HUES48 (cell line): ENCODE measurements at regions not wholly inside any gene's neighbourhood (a gene's known extent, or its start where the extent isn't known, plus 50 kb on each side); places are given as distances from the start of the nearest gene placed in this dataset.

ENCODE experiments used
- H3K27ac ChIP-seq: one replicate; pipeline ENCODE4 v1.7.0; 2013; ENCODE audit warnings: low read depth, low read length, inconsistent platforms
- H3K27me3 ChIP-seq: 2 replicates; pipeline ENCODE4 v1.6.1; 2013; ENCODE audit warnings: mild to moderate bottlenecking, low read length; ENCODE audit not compliant: control insufficient read depth, insufficient read depth
- H3K36me3 ChIP-seq: 2 replicates; pipeline ENCODE4 v1.6.1; 2013; ENCODE audit warnings: low read length; ENCODE audit not compliant: control insufficient read depth, insufficient read depth
- H3K4me1 ChIP-seq: 2 replicates; pipeline ENCODE4 v1.6.1; 2013; ENCODE audit warnings: mild to moderate bottlenecking, low read length; ENCODE audit not compliant: control insufficient read depth, insufficient read depth
- H3K4me3 ChIP-seq: 2 replicates; pipeline ENCODE4 v1.5.1; 2013; ENCODE audit warnings: mild to moderate bottlenecking, low read depth, low read length
- H3K9ac ChIP-seq: 2 replicates; pipeline ENCODE4 v1.6.1; 2013; ENCODE audit warnings: mild to moderate bottlenecking, low read depth, low read length, moderate library complexity
- H3K9me3 ChIP-seq: 2 replicates; pipeline ENCODE4 v1.6.1; 2013; ENCODE audit warnings: low read length; ENCODE audit not compliant: control insufficient read depth, insufficient read depth

DNA sequence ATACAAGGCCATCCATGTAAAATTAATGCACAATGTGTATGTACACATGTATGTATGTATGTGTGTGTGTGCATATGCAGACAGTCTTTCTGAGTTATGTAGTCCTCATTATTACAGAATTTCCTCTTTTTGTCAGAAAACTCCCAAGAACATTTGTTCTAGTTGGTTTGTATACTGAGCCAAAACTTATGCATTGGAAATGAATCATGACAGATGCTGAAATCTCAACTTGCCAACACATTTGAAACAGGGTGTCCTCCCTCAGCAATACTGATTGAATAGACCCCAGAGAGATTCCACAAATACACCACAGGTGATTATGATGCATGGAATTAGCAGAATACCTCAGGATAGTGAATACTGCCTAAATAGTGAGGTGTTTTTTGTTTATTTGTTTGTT lies 472.9 kb upstream of the PCDH15 start:
- Histone ChIP-seq H3K9me3 (no peaks in the 10 kb centered on the region), H3K4me1 (no peaks in the 10 kb centered on the region), H3K36me3 (no peaks in the 10 kb centered on the region), H3K9ac (no peak overlapping the region), H3K27ac (no peak overlapping the region), H3K4me3 (no peak overlapping the region), H3K27me3 (no peaks in the 10 kb centered on the region)

GRCh38 chr10:55272886-55273285 lies 471.9 kb upstream of the PCDH15 start:
- no peaks in the 10 kb centered on the region for H3K27me3 ChIP-seq
- no peaks in the 10 kb centered on the region for H3K36me3 ChIP-seq
- H3K4me3 ChIP-seq, result no peak overlapping the region
- no peak overlapping the region for H3K27ac ChIP-seq
- no peak overlapping the region for H3K9ac ChIP-seq
- H3K9me3 ChIP-seq, result no peaks in the 10 kb centered on the region
- no peaks in the 10 kb centered on the region for H3K4me1 ChIP-seq

DNA sequence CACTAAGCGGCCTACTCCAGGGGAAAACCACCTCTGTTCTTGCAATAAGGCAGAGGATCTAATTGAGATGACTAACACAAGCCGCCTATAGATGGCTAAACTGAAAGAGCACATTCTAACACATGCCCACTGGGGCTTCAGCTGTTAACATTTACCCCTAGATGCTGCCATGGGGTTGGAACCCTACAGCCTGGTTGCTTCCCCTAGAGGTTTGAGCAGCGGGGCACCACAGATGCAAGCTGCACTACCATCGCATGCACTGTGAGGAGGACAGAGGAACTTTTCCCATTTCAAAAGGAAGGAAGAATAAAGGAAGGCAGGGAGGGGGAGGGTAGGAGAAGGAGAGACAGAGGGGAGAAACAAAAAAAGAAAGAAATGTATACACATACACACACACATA lies 465.8 kb upstream of the PCDH15 start:
- Histone ChIP-seq H3K27ac (no peak overlapping the region), H3K9ac (no peak overlapping the region), H3K27me3 (no peaks in the 10 kb centered on the region), H3K4me1 (peaks cover 18% of the 10 kb centered on the region), H3K4me3 (no peak overlapping the region), H3K9me3 (no peaks in the 10 kb centered on the region), H3K36me3 (no peaks in the 10 kb centered on the region)

- no peak overlapping the region for H3K4me3 ChIP-seq
- no peak overlapping the region for H3K27ac ChIP-seq
- H3K36me3 ChIP-seq, result no peaks in the 10 kb centered on the region
- H3K9ac ChIP-seq, result no peak overlapping the region
- no peaks in the 10 kb centered on the region for H3K9me3 ChIP-seq
- peaks cover 32% of the 10 kb centered on the region for H3K4me1 ChIP-seq
- no peaks in the 10 kb centered on the region for H3K27me3 ChIP-seq
These were observed 462.3 kb upstream of the PCDH15 start for GRCh38 chr10:55263327-55263726.

GRCh38 chr10:55242544-55242943 lies 441.5 kb upstream of the PCDH15 start:
- Histone ChIP-seq H3K9me3 (no peaks in the 10 kb centered on the region), H3K9ac (no peak overlapping the region), H3K27me3 (no peaks in the 10 kb centered on the region), H3K27ac (no peak overlapping the region), H3K4me3 (no peak overlapping the region), H3K4me1 (peaks cover 14% of the 10 kb centered on the region; the same call in 1 of the 2 replicates), H3K36me3 (no peaks in the 10 kb centered on the region)

DNA sequence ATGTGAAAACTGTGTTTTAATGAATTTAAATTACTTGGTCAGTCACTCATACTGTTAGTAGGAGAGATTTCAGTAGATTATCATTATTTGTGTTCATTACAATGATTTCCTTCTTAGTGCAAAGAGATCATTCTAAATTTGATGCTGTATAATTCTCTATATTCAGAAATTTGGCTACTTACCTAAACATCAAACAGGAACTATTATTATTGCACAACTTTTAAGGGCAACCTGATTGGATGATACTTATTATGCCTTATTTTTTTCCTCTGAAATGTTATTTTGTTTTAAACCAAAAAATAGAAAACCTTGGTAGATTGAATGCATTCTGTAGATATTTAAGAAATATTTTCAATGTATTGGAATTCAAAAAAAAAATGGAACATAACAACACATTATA lies 436.4 kb upstream of the PCDH15 start:
- H3K36me3 ChIP-seq, result no peaks in the 10 kb centered on the region
- H3K27ac ChIP-seq, result no peak overlapping the region

GRCh38 chr10:55233505-55233904 lies 432.5 kb upstream of the PCDH15 start:
- Histone ChIP-seq H3K4me1 (peaks cover 4% of the 10 kb centered on the region), H3K36me3 (no peaks in the 10 kb centered on the region)

More for the DNA sequence above, 436.4 kb upstream of the PCDH15 start:
- no peak overlapping the region for H3K4me3 ChIP-seq
- no peak overlapping the region for H3K9ac ChIP-seq
- no peaks in the 10 kb centered on the region for H3K9me3 ChIP-seq
- H3K4me1 ChIP-seq, result peaks cover 11% of the 10 kb centered on the region; the same call in 1 of the 2 replicates
- H3K27me3 ChIP-seq, result no peaks in the 10 kb centered on the region

DNA sequence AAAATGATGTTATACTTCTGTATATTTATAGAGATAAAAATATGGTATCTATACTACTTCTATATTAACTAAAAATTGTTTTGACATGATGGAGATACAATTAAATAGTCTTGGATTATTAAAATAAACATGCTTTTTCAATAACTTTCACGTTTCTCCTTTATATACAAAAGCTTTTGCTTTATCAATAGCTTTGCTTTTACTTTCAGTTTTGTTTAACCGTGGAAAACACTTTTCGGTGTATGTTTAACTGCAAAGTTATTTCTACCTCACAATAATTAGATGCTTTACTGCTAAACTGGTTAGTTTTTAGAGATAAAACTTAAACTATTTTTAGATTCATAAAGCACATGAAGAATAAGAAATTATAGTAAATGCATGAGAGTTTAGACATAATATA lies 432.1 kb upstream of the PCDH15 start:
- Histone ChIP-seq H3K36me3 (no peaks in the 10 kb centered on the region), H3K9me3 (no peaks in the 10 kb centered on the region), H3K27ac (no peak overlapping the region), H3K4me1 (peaks cover 4% of the 10 kb centered on the region), H3K27me3 (no peaks in the 10 kb centered on the region), H3K9ac (no peak overlapping the region), H3K4me3 (no peak overlapping the region)

More at GRCh38 chr10:55233505-55233904, 432.5 kb upstream of the PCDH15 start:
- Histone ChIP-seq H3K4me3 (no peak overlapping the region), H3K9ac (no peak overlapping the region), H3K9me3 (no peaks in the 10 kb centered on the region), H3K27me3 (no peaks in the 10 kb centered on the region), H3K27ac (no peak overlapping the region)

DNA sequence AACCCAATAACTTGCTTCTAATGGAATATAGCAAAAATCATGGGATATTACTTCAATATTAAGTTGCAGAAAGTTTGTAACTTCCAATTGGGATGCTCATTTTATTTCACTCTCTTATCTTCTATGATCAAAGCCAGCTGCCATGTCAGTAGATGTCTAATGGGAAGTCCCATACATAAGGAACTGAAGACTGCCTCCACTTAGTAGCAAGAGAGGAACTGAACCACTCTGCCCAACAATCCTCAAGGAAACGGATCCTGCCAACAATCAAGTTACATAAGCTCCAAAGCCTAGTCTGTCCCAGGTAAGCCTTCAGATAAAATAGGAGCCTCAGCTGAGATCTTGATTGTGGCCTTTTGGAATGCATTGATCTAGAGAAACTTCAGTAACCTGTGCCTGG lies 431.5 kb upstream of the PCDH15 start:
- Histone ChIP-seq H3K9me3 (no peaks in the 10 kb centered on the region), H3K27me3 (no peaks in the 10 kb centered on the region), H3K4me1 (peaks cover 4% of the 10 kb centered on the region), H3K36me3 (no peaks in the 10 kb centered on the region), H3K27ac (no peak overlapping the region), H3K4me3 (no peak overlapping the region), H3K9ac (no peak overlapping the region)

DNA sequence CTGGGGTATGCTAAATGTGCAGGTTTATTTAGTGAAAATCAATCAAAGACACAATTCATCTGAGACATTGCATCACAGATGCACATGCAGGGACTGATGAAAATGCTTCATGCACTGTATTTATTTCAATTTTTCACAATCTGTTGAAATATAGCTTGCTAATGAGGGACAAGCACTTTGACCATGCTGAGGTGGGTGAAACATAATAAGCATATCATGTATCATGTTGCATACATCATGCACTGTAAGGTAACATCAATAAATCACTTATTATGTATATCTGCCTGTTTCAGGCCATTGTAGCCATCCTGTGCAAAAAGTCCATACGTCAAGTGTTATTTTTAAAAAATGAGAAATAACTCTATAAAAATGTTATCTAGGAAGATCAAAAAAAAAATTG lies 426.9 kb upstream of the PCDH15 start:
- Histone ChIP-seq H3K9me3 (no peaks in the 10 kb centered on the region), H3K4me1 (peaks cover 4% of the 10 kb centered on the region), H3K36me3 (no peaks in the 10 kb centered on the region), H3K27ac (no peak overlapping the region), H3K9ac (no peak overlapping the region), H3K4me3 (no peak overlapping the region), H3K27me3 (no peaks in the 10 kb centered on the region)

DNA sequence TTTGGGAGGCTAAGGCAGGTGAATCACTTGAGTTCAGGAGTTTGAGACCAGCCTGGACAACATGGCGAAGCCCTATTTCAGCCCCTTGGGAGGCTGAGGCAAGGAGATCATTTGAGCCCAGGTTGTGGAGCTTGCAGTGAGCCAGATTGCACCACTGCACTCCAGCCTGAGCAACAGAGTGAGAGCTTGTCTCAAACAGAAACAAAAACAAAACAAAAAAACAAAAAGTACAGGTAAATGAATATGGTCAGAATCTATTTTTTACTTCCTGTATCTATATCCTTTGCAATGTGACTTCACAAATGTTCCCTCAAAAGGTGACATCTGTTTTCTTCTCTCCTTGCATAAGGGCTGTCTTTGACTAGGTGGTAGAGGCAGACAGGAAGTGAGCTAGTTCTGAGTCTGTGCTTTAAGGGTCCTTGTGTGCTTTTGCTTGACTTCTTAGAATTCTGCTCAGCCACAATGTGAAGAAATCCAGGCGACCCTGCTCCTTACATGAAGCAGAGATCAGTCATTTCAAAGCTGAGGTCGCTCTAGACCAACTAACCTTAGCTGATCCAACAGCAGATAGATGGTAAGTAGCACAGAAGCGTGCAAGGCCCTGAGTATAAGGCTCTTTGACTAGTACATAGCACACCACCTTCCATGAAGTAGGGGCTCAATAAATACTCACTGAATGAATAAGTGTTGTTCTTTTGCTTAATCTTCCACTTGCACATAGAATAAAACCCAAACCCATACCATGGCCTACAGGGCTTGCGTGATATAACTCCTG lies 423.2 kb upstream of the PCDH15 start:
- H3K27ac ChIP-seq, result no peak overlapping the region
- no peak overlapping the region for H3K9ac ChIP-seq
- no peaks in the 10 kb centered on the region for H3K4me1 ChIP-seq
- H3K4me3 ChIP-seq, result no peak overlapping the region
- no peaks in the 10 kb centered on the region for H3K27me3 ChIP-seq
- no peaks in the 10 kb centered on the region for H3K36me3 ChIP-seq
- H3K9me3 ChIP-seq, result no peaks in the 10 kb centered on the region
